Heart left ventricle (tissue), 16 donors: ENCODE measurements at regions not wholly inside any gene's neighbourhood (a gene's known extent, or its start where the extent isn't known, plus 50 kb on each side); places are given as distances from the start of the nearest gene placed in this dataset.
"Not testable (repeated sequence)": the region's sequence is repeated elsewhere in the genome, so short reads cannot be mapped to it uniquely, and the experiment has no call there.

Source experiments
- ATAC-seq, 4 donors: fragments of 200-7000 bp; cut with Tn5 transposase; one replicate each; pipeline ENCODE4 v1.9.1; 2020 to 2022; ENCODE audit warnings: moderate library complexity in 4 of 4, mild to moderate bottlenecking in 3 of 4, moderate number of reproducible peaks in 1 of 4
- DNase-seq, 5 donors: peaks; one replicate each; pipeline ENCODE4 v3.0.0-alpha.2; 2020
- H3K27ac ChIP-seq, 12 donors: fragments of 200-600 bp; sonication (generic) in 4 of 12; one replicate each; pipeline versions ENCODE4 v1.5.0 to v1.8.0; 2016 to 2022; ENCODE audit warnings: mild to moderate bottlenecking in 2 of 12
- H3K27me3 ChIP-seq, 9 donors: fragments of 200-600 bp; sonication (generic) in 2 of 9; one replicate each; pipeline versions ENCODE4 v1.5.1 to v1.8.0; 2016 to 2022; ENCODE audit warnings: mild to moderate bottlenecking in 3 of 9
- H3K36me3 ChIP-seq, 9 donors: fragments of 200-600 bp; sonication (generic) in 2 of 9; one replicate each; pipeline versions ENCODE4 v1.5.0 to v1.8.0; 2018 to 2022; ENCODE audit warnings: mild to moderate bottlenecking in 2 of 9
- H3K4me1 ChIP-seq, 12 donors: fragments of 200-600 bp; sonication (generic) in 4 of 12; one replicate each; pipeline versions ENCODE4 v1.5.0 to v1.8.0; 2016 to 2022; ENCODE audit warnings: mild to moderate bottlenecking in 3 of 12
- H3K4me3 ChIP-seq, 12 donors: fragments of 200-600 bp; sonication (generic) in 4 of 12; one replicate each; pipeline versions ENCODE4 v1.5.0 to v1.8.0; 2017 to 2022; ENCODE audit warnings: mild to moderate bottlenecking in 9 of 12, moderate library complexity in 4 of 12
- H3K9me3 ChIP-seq, 12 donors: fragments of 200-600 bp; sonication (generic) in 4 of 12; one replicate each; pipeline versions ENCODE4 v1.5.0 to v1.8.0; 2016 to 2022; ENCODE audit warnings: mild to moderate bottlenecking in 1 of 12
- CTCF ChIP-seq, 12 donors: fragments of 200-600 bp; sonication (generic) in 4 of 12; IDR thresholded peaks; one replicate each; pipeline versions ENCODE4 v1.5.0 to v1.8.0; 2018 to 2022; ENCODE audit warnings: antibody characterized with exemption in 12 of 12, mild to moderate bottlenecking in 5 of 12
- POLR2A ChIP-seq, 2 donors: fragments of 450-650 bp; IDR thresholded peaks; one replicate each; pipeline ENCODE4 v1.6.1; 2017; ENCODE audit warnings: antibody characterized with exemption in 2 of 2, mild to moderate bottlenecking in 2 of 2, moderate library complexity in 2 of 2
- WGBS, 4 donors: extraction: QIAGEN DNeasy Blood & Tissue Kit in 2 of 4; methylation state at CpG; one replicate each; pipeline versions ENCODE4 v1.1.5 to v1.1.7; 2013 to 2018; 5-methylcytosine and 5-hydroxymethylcytosine counted together
- intact Hi-C, 10 donors: fragments of 100-400 bp; cut with DNase I; formaldehyde crosslinking; loops; one replicate each; pipeline versions ENCODE4 v1.11.1 to v1.14.2; 2022
- donor health status: ischemic (EF 13 %, LVEDD 7.1; RV severe dilation, severe dysfunction).
- donor health status: healthy with polysubstance abuse.
- donor health status: DM: no; HTN: yes; CAD: no.
- donor health status: DM: no; HTN: no; CAD: no.
- donor health status: ischemic (EF 25% LVEDD 6.9; RV normal size, moderate dysfunction).
- donor health status: ischemic (EF 25% LVEDD 5.7; RV mildly dilated, moderate dysfunction).
- donor health status: healthy.
- donor health status: DM: yes; HTN: yes; CAD: no.
- donor health status: ischemic (EF 35%, LVEDD 5.7; RV mildly dilated, moderate dysfunction).
- donor health status: nonischemic (EF 11% LVEDD 7.7; RV severe dilation, severe dysfunction).
- donor health status: DM: yes; HTN: yes; CAD: no.
- donor health status: PGD.
- donor health status: ischemic (EF 29% LVEDD 5.4; RV normal size, mild dysfunction).
- donor health status: nonischemic (EF 23%, LVEDD 6.1; RV moderate dilation, normal function).

DNA sequence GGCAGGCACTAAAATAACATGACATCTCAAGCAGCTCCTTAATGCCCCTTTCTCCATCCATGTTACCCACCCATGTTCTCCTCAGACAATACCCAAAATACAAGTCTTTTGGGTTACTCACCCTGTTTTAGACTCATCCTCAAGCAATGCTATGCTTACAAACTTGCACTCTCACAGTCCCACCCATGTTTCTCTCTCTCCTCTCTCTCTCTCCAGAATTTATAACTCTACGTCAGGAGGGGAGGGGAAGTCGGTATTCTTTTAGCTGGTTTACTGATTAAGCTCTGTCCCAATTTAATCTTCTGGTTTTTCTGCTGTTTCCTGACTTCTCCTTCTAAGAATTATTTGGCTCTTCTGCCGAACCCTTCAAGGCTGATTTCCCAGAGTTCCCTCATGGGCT is 98.0 kb upstream of the NR5A2 start:
- intact Hi-C loops = no loop called here
- ATAC-seq (no peak), DNase-seq (no peak)
- WGBS, 4 donors = 72 to 83% (median 78%) methylated on average over 3 of the region's 3 CpGs
- H3K9me3 ChIP-seq = no peaks in the 10 kb centered on the region
- no peaks in the 10 kb centered on the region for H3K36me3 ChIP-seq
- no peaks in the 10 kb centered on the region for H3K27me3 ChIP-seq
- no peak for TF ChIP-seq CTCF (IDR thresholded peaks at IDR 0.05)
- TF ChIP-seq POLR2A (IDR thresholded peaks at IDR 0.05) = no peak
- no peak overlapping the region for H3K27ac ChIP-seq
- H3K4me3 ChIP-seq = no peak overlapping the region
- H3K4me1 ChIP-seq = no peaks in the 10 kb centered on the region

DNA sequence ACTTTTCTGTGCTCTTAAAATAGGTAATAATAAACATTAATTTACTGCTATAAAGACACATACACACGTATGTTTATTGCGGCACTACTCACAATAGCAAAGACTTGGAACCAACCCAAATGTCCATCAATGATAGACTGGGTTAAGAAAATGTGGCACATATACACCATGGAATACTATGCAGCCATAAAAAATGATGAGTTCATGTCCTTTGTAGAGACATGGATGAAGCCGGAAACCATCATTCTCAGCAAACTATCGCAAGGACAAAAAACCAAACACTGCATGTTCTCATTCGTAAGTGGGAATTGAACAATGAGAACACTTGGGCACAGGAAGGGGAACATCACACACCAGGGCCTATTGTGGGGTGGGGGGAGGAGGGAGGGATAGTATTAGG is 97.4 kb upstream of the NR5A2 start:
- ATAC-seq, DNase-seq, H3K4me1 ChIP-seq, H3K9me3 ChIP-seq, H3K4me3 ChIP-seq, H3K27me3 ChIP-seq, H3K36me3 ChIP-seq, intact Hi-C loops, H3K27ac ChIP-seq: not testable (repeated sequence)
- 93 to 96% (median 95%) methylated on average over 5 of the region's 5 CpGs for WGBS, 4 donors

DNA sequence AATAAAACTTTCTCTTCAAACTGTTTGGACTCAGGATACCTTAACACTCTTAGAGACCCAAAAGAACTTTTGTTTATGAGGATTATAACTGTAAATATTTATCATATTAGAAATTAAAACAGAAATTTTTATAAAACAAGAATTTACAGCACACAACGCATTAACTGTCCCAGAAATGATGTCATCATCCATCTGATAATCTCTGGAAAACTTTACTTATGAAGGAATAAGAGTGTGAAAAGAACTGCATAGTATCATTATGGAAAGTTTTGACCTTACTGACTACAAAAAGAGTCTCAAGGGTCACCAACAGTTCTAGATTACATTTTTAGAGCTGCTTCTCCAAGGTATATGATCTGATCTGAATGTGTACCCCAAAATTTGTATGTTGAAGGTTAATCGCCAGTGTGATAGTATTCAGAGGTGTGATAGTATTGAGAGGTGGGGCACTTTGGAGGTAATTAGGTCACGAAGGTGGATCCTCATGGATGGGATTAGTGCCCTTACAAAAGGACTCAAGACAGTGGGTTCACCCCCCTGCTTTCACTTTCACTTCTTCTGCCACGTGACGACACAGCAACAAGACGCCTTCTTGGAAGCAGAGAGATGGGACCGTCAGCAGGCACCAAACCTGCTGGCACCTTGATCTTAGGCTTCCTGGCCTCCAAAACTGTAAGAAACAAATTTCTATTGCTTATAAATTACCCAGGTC is 95.7 kb upstream of the NR5A2 start:
- H3K27me3 ChIP-seq = no peaks in the 10 kb centered on the region
- ATAC-seq = no peak
- DNase-seq = peak in 1 of 5 donors; percentile 9
- intact Hi-C loops = no loop called here
- peak overlapping the region in 1 of 12 donors; percentile 20 for H3K4me3 ChIP-seq
- H3K9me3 ChIP-seq = no peaks in the 10 kb centered on the region
- no peaks in the 10 kb centered on the region for H3K36me3 ChIP-seq
- no peaks in the 10 kb centered on the region for H3K4me1 ChIP-seq
- TF ChIP-seq CTCF (IDR thresholded peaks at IDR 0.05) = no peak
- no peak for TF ChIP-seq POLR2A (IDR thresholded peaks at IDR 0.05)
- no peak overlapping the region for H3K27ac ChIP-seq
- 79 to 92% (median 80%) methylated on average over 7 of the region's 7 CpGs for WGBS, 4 donors

DNA sequence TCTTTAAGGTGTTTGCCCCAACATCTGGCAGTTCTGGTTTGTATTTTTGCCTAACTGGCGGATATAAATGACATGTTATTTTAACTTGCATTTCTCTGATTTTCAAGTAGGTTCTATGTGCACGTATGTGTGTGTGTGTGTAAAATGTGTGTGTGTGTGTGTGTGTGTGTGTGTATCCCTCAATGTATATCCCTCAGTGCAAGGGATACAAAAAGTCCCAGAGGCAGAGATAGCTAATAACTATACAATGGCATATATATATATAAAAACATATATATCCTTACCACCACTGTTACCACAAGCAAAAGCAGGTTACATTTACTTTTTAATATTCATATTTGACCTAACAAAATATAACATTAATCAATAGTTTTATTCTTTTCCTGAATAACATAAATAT is 95.0 kb upstream of the NR5A2 start:
- Histone ChIP-seq H3K9me3 (no peaks in the 10 kb centered on the region), H3K27me3 (no peaks in the 10 kb centered on the region), H3K4me3 (peak overlapping the region in 1 of 12 donors; percentile 20), H3K4me1 (no peaks in the 10 kb centered on the region), H3K27ac (no peak overlapping the region), H3K36me3 (no peaks in the 10 kb centered on the region)
- DNase-seq = no peak
- TF ChIP-seq CTCF (IDR thresholded peaks at IDR 0.05) (no peak), POLR2A (IDR thresholded peaks at IDR 0.05) (no peak)
- ATAC-seq = no peak
- intact Hi-C loops = no loop called here
- WGBS, 4 donors = 78 to 93% (median 86%) methylated on average over 2 of the region's 2 CpGs

DNA sequence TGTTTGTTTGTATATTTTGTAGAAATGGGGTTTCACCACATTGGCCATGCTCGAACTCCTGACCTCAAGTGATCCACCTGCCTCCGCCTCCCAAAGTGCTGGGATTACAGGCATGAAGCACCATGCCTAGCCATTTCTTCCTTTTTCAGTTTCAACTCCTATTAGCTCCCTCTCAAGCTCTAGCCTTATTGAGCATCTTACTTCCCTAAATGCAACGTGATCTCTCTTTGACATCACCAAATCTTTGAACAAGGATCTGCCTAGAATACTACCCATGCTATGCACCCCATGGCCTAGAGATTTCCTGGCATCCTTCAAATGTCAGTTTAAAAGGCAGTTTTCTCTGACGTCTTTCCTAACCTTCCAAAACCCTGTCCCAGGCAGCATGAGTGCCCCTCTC is 91.1 kb upstream of the NR5A2 start:
- H3K4me3 ChIP-seq = no peak overlapping the region
- intact Hi-C loops = no loop called here
- no peaks in the 10 kb centered on the region for H3K9me3 ChIP-seq
- 75 to 85% (median 79%) methylated on average over 4 of the region's 4 CpGs for WGBS, 4 donors
- ATAC-seq (no peak), DNase-seq (no peak)
- TF ChIP-seq POLR2A (IDR thresholded peaks at IDR 0.05) (no peak), CTCF (IDR thresholded peaks at IDR 0.05) (no peak)
- H3K27ac ChIP-seq = no peak overlapping the region
- no peaks in the 10 kb centered on the region for H3K4me1 ChIP-seq
- no peaks in the 10 kb centered on the region for H3K27me3 ChIP-seq
- no peaks in the 10 kb centered on the region for H3K36me3 ChIP-seq
